ENCODE measurements at regions not wholly inside any gene's neighbourhood (a gene's known extent, or its start where the extent isn't known, plus 50 kb on each side); places are given as distances from the start of the nearest gene placed in this dataset.

DNA sequence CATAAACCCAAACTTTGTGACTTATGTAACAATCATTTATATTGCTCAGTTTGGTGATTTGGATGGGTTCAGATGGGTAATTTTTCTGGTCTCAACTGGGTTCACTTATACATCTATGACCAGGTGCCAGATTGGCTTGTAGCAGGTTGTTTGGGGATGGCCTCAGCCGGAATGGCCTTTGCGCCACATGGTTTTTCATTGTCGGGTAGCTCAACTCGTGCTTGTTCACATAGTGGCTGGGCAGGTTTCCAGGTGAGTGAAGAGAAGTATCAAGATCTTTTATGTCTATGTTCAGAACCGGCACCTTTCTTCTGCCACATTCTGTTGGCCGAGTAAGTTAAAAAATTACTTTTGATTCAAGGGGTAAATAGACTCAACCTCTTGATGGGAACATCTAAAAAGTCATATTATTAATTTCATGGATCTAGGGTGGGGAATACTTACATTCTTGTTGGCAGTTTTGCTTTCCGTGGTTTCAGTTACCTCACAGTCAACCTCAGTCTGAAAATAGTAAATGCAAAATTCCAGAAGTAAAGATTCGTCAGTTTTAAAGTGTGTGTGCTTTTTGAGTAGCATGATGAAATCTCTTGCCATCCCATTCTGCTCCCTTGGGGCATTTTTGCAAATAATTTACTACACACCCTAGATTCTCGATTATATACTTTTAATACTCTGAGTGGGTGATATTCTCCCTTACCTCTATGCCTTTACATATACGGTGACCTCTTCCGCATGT is 745.7 kb upstream of the CCDC54 start:
- no peak overlapping the region for H3K18ac ChIP-seq (ENCODE audit: low read length)
- H3K36me3 ChIP-seq (replicated peaks in 1 of 2; ENCODE audit: control insufficient read depth in 2 of 2, insufficient read depth in 2 of 2, low read length in 2 of 2): no peaks in the 10 kb centered on the region
- H2BK15ac ChIP-seq (ENCODE audit: low read length): no peak overlapping the region
- no peak overlapping the region for H4K8ac ChIP-seq (ENCODE audit: low read depth, low read length)
- H2AK5ac ChIP-seq (ENCODE audit: low read depth, low read length): no peak overlapping the region
- no peak overlapping the region for H2BK12ac ChIP-seq (ENCODE audit: low read length)
- H3K14ac ChIP-seq (ENCODE audit: low read length): no peak overlapping the region
- no peak overlapping the region for H3K27ac ChIP-seq (replicated peaks; ENCODE audit: low read length)
- no peaks in the 10 kb centered on the region for H3K27me3 ChIP-seq (ENCODE audit: control insufficient read depth in 3 of 3, insufficient read depth in 3 of 3, low read depth in 1 of 3, low read length in 3 of 3)
- no peak overlapping the region for H3K4me3 ChIP-seq (ENCODE audit: low read length in 2 of 2)
- no peak overlapping the region for H3K4ac ChIP-seq (ENCODE audit: low read length)
- H2BK120ac ChIP-seq (ENCODE audit: low read depth, low read length): no peak overlapping the region
- H3K9ac ChIP-seq (ENCODE audit: low read depth, low read length, poor library complexity): no peak overlapping the region
- H3K23ac ChIP-seq (ENCODE audit: low read depth, low read length, poor library complexity): no peak overlapping the region
- no peak overlapping the region for H2BK5ac ChIP-seq (ENCODE audit: low read length)
- H2AFZ ChIP-seq (ENCODE audit: low read length): no peak overlapping the region
- no peaks in the 10 kb centered on the region for H3K79me1 ChIP-seq (ENCODE audit: low read depth, low read length)
- H4K91ac ChIP-seq (ENCODE audit: low read depth, low read length, poor library complexity): no peak overlapping the region
- DNase-seq (ENCODE audit: low spot score): no peak
- H3K4me2 ChIP-seq (ENCODE audit: insufficient read depth, low read length, poor library complexity, severe bottlenecking): no peak overlapping the region
- WGBS, 2 donors (ENCODE audit: extremely low coverage in 2 of 2, insufficient read length in 2 of 2, insufficient replicate concordance in 1 of 2): no CpG with 5 or more reads among the region's 11 CpGs
- H3K4me1 ChIP-seq (ENCODE audit: control insufficient read depth in 2 of 2, insufficient read depth in 1 of 2, low read depth in 1 of 2, low read length in 2 of 2): no peaks in the 10 kb centered on the region
- no peaks in the 10 kb centered on the region for H3K9me3 ChIP-seq (replicated peaks in 1 of 2; ENCODE audit: control insufficient read depth in 2 of 2, insufficient read depth in 1 of 2, low read depth in 1 of 2, low read length in 2 of 2)

DNA sequence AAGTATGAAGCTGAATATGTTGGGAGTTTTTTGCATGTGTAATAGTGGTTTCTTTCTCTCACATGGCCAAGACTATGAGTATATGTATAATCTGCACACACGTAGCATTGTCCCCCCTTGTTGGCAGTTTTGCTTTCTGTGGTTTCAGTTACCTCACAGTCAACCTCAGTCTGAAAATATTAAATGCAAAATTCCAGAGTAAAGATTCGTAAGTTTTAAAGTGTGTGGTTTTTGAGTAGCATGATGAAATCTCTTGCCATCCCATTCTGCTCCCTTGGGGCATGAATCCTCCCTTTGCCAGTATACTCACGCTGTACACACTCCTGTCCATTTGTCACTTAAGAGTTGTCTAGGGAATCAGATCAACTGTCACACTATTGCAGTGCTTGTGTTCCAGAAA is 742.0 kb upstream of the CCDC54 start:
- H2AFZ ChIP-seq (ENCODE audit: low read length): no peak overlapping the region
- no peak overlapping the region for H2BK12ac ChIP-seq (ENCODE audit: low read length)
- no peak overlapping the region for H3K4me3 ChIP-seq (ENCODE audit: low read length in 2 of 2)
- H3K4ac ChIP-seq (ENCODE audit: low read length): no peak overlapping the region
- WGBS, 2 donors (ENCODE audit: extremely low coverage in 2 of 2, insufficient read length in 2 of 2, insufficient replicate concordance in 1 of 2): no CpG with 5 or more reads among the region's 3 CpGs
- H3K23ac ChIP-seq (ENCODE audit: low read depth, low read length, poor library complexity): no peak overlapping the region
- H3K36me3 ChIP-seq (replicated peaks in 1 of 2; ENCODE audit: control insufficient read depth in 2 of 2, insufficient read depth in 2 of 2, low read length in 2 of 2): no peaks in the 10 kb centered on the region
- no peak overlapping the region for H3K9ac ChIP-seq (ENCODE audit: low read depth, low read length, poor library complexity)
- H3K27me3 ChIP-seq (ENCODE audit: control insufficient read depth in 3 of 3, insufficient read depth in 3 of 3, low read depth in 1 of 3, low read length in 3 of 3): no peaks in the 10 kb centered on the region
- H4K8ac ChIP-seq (ENCODE audit: low read depth, low read length): no peak overlapping the region
- H3K9me3 ChIP-seq (replicated peaks in 1 of 2; ENCODE audit: control insufficient read depth in 2 of 2, insufficient read depth in 1 of 2, low read depth in 1 of 2, low read length in 2 of 2): no peaks in the 10 kb centered on the region
- no peak overlapping the region for H4K91ac ChIP-seq (ENCODE audit: low read depth, low read length, poor library complexity)
- no peak overlapping the region for H3K14ac ChIP-seq (ENCODE audit: low read length)
- no peaks in the 10 kb centered on the region for H3K79me1 ChIP-seq (ENCODE audit: low read depth, low read length)
- H2BK5ac ChIP-seq (ENCODE audit: low read length): no peak overlapping the region
- H2BK120ac ChIP-seq (ENCODE audit: low read depth, low read length): no peak overlapping the region
- H3K18ac ChIP-seq (ENCODE audit: low read length): no peak overlapping the region
- no peak overlapping the region for H2AK5ac ChIP-seq (ENCODE audit: low read depth, low read length)
- H3K4me2 ChIP-seq (ENCODE audit: insufficient read depth, low read length, poor library complexity, severe bottlenecking): no peak overlapping the region
- DNase-seq (ENCODE audit: low spot score): no peak
- no peak overlapping the region for H3K27ac ChIP-seq (replicated peaks; ENCODE audit: low read length)
- H2BK15ac ChIP-seq (ENCODE audit: low read length): no peak overlapping the region
- H3K4me1 ChIP-seq (ENCODE audit: control insufficient read depth in 2 of 2, insufficient read depth in 1 of 2, low read depth in 1 of 2, low read length in 2 of 2): no peaks in the 10 kb centered on the region

DNA sequence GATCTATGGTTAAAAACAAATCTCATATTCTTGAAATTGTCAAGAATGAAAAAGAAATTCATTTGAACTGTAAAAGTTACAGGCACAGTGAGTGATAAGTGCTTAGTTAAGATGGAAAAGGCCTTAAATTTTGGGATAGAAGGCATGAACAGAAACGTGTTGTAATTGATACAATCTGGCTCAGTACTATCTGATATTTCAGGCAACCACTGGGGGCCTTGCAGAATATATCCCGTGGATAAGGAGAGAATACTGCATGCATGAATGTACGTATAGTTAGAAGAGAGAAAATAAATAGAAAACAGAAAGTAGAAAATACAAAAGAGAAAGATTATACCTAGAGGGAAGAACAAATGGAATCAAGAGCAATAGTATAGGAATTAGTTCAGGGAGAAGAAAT is 741.4 kb upstream of the CCDC54 start:
- Histone ChIP-seq H3K9ac (ENCODE audit: low read depth, low read length, poor library complexity) (no peak overlapping the region), H3K27me3 (ENCODE audit: control insufficient read depth in 3 of 3, insufficient read depth in 3 of 3, low read depth in 1 of 3, low read length in 3 of 3) (no peaks in the 10 kb centered on the region), H2BK15ac (ENCODE audit: low read length) (no peak overlapping the region), H3K23ac (ENCODE audit: low read depth, low read length, poor library complexity) (no peak overlapping the region), H2AFZ (ENCODE audit: low read length) (no peak overlapping the region), H3K4me3 (ENCODE audit: low read length in 2 of 2) (no peak overlapping the region), H3K4ac (ENCODE audit: low read length) (no peak overlapping the region), H3K79me1 (ENCODE audit: low read depth, low read length) (no peaks in the 10 kb centered on the region), H3K18ac (ENCODE audit: low read length) (no peak overlapping the region), H3K4me2 (ENCODE audit: insufficient read depth, low read length, poor library complexity, severe bottlenecking) (no peak overlapping the region), H4K8ac (ENCODE audit: low read depth, low read length) (no peak overlapping the region), H2BK120ac (ENCODE audit: low read depth, low read length) (no peak overlapping the region), H4K91ac (ENCODE audit: low read depth, low read length, poor library complexity) (no peak overlapping the region), H3K36me3 (replicated peaks in 1 of 2; ENCODE audit: control insufficient read depth in 2 of 2, insufficient read depth in 2 of 2, low read length in 2 of 2) (no peaks in the 10 kb centered on the region), H2AK5ac (ENCODE audit: low read depth, low read length) (no peak overlapping the region), H3K27ac (replicated peaks; ENCODE audit: low read length) (no peak overlapping the region), H3K9me3 (replicated peaks in 1 of 2; ENCODE audit: control insufficient read depth in 2 of 2, insufficient read depth in 1 of 2, low read depth in 1 of 2, low read length in 2 of 2) (no peaks in the 10 kb centered on the region), H2BK12ac (ENCODE audit: low read length) (no peak overlapping the region), H3K4me1 (ENCODE audit: control insufficient read depth in 2 of 2, insufficient read depth in 1 of 2, low read depth in 1 of 2, low read length in 2 of 2) (no peaks in the 10 kb centered on the region), H3K14ac (ENCODE audit: low read length) (no peak overlapping the region), H2BK5ac (ENCODE audit: low read length) (no peak overlapping the region)
- DNase-seq (ENCODE audit: low spot score): no peak
- WGBS, 2 donors (ENCODE audit: extremely low coverage in 2 of 2, insufficient read length in 2 of 2, insufficient replicate concordance in 1 of 2): no CpG with 5 or more reads among the region's 3 CpGs

DNA sequence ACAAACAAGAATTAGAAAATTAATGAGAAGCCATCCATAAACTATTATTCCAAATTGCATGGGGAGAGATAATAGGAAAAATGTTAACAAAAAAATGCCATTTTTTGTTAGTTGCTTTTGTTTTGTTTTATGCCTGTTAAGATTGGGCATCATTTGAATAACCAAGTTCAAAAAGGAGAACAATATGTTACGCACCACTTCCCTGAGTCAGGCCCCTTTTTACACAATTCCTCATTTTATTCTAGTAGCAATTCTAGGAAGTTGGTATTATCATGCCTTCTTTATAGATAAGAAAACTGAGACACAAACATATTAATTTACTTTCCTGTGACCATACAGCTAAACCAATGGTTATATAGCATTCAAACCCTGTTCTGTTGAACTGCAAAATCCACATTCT is 736.9 kb upstream of the CCDC54 start:
- Histone ChIP-seq H4K8ac (ENCODE audit: low read depth, low read length) (no peak overlapping the region), H3K27me3 (ENCODE audit: control insufficient read depth in 3 of 3, insufficient read depth in 3 of 3, low read depth in 1 of 3, low read length in 3 of 3) (no peaks in the 10 kb centered on the region), H3K4me1 (ENCODE audit: control insufficient read depth in 2 of 2, insufficient read depth in 1 of 2, low read depth in 1 of 2, low read length in 2 of 2) (no peaks in the 10 kb centered on the region), H3K14ac (ENCODE audit: low read length) (no peak overlapping the region), H3K27ac (replicated peaks; ENCODE audit: low read length) (no peak overlapping the region), H3K9ac (ENCODE audit: low read depth, low read length, poor library complexity) (no peak overlapping the region), H3K23ac (ENCODE audit: low read depth, low read length, poor library complexity) (no peak overlapping the region), H3K18ac (ENCODE audit: low read length) (no peak overlapping the region), H3K4me3 (ENCODE audit: low read length in 2 of 2) (no peak overlapping the region), H2BK120ac (ENCODE audit: low read depth, low read length) (no peak overlapping the region), H3K4me2 (ENCODE audit: insufficient read depth, low read length, poor library complexity, severe bottlenecking) (no peak overlapping the region), H3K4ac (ENCODE audit: low read length) (no peak overlapping the region), H2AK5ac (ENCODE audit: low read depth, low read length) (no peak overlapping the region), H3K79me1 (ENCODE audit: low read depth, low read length) (no peaks in the 10 kb centered on the region), H3K9me3 (replicated peaks in 1 of 2; ENCODE audit: control insufficient read depth in 2 of 2, insufficient read depth in 1 of 2, low read depth in 1 of 2, low read length in 2 of 2) (no peaks in the 10 kb centered on the region), H2BK15ac (ENCODE audit: low read length) (no peak overlapping the region), H2BK12ac (ENCODE audit: low read length) (no peak overlapping the region), H2AFZ (ENCODE audit: low read length) (no peak overlapping the region), H2BK5ac (ENCODE audit: low read length) (no peak overlapping the region), H3K36me3 (replicated peaks in 1 of 2; ENCODE audit: control insufficient read depth in 2 of 2, insufficient read depth in 2 of 2, low read length in 2 of 2) (no peaks in the 10 kb centered on the region), H4K91ac (ENCODE audit: low read depth, low read length, poor library complexity) (no peak overlapping the region)
- DNase-seq (ENCODE audit: low spot score): no peak
- no CpG with 5 or more reads among the region's 1 CpG for WGBS, 2 donors (ENCODE audit: extremely low coverage in 2 of 2, insufficient read length in 2 of 2, insufficient replicate concordance in 1 of 2)

Data from neuronal stem cell (in vitro differentiated cells).